ENCODE measurements at regions not wholly inside any gene's neighbourhood (a gene's known extent, or its start where the extent isn't known, plus 50 kb on each side); places are given as distances from the start of the nearest gene placed in this dataset.

- TF ChIP-seq CTCF (IDR thresholded peaks at IDR 0.05; ENCODE audit: low read depth, low read length) (no peak), EZH2phosphoT487 (IDR thresholded peaks at IDR 0.05; ENCODE audit: low read depth) (no peak)
Measured at GRCh38 chr11:134978388-134979088, 566.5 kb upstream of the B3GAT1 start.
